GM19467 (cell line): ENCODE measurements at regions not wholly inside any gene's neighbourhood (a gene's known extent, or its start where the extent isn't known, plus 50 kb on each side); places are given as distances from the start of the nearest gene placed in this dataset.

ENCODE experiments used
- ATAC-seq: cut with Tn5 transposase; IDR thresholded peaks from one replicate; pipeline ENCODE4 v1.9.1; 2021; ENCODE audit warnings: mild to moderate bottlenecking, moderate library complexity; ENCODE audit not compliant: unreplicated experiment

GRCh38 chr20:6884114-6884513 lies 116.6 kb downstream of the BMP2 start:
- no peak for ATAC-seq

GRCh38 chr20:6886065-6886729 lies 118.7 kb downstream of the BMP2 start:
- ATAC-seq, result no peak

- ATAC-seq, result no peak
These were observed 120.5 kb downstream of the BMP2 start for GRCh38 chr20:6887966-6888365.

GRCh38 chr20:6888736-6889395 lies 121.4 kb downstream of the BMP2 start:
- ATAC-seq, result no peak

GRCh38 chr20:6892724-6893123 lies 125.2 kb downstream of the BMP2 start:
- no peak for ATAC-seq

GRCh38 chr20:6898928-6899327 lies 131.4 kb downstream of the BMP2 start:
- ATAC-seq, result no peak

GRCh38 chr20:6906871-6907270 lies 139.4 kb downstream of the BMP2 start:
- ATAC-seq, result no peak

- no peak for ATAC-seq
These were observed 141.2 kb downstream of the BMP2 start for GRCh38 chr20:6908673-6909072.

GRCh38 chr20:6909608-6910007 lies 142.1 kb downstream of the BMP2 start:
- no peak for ATAC-seq

- no peak for ATAC-seq
These were observed 147.5 kb downstream of the BMP2 start for GRCh38 chr20:6914986-6915385.

- ATAC-seq, result no peak
These were observed 149.5 kb downstream of the BMP2 start for GRCh38 chr20:6916938-6917337.

GRCh38 chr20:6919792-6920468 lies 152.4 kb downstream of the BMP2 start:
- ATAC-seq, result no peak

GRCh38 chr20:6920991-6921613 lies 153.6 kb downstream of the BMP2 start:
- ATAC-seq, result no peak

GRCh38 chr20:6921717-6922386 lies 154.4 kb downstream of the BMP2 start:
- no peak for ATAC-seq

GRCh38 chr20:6924681-6925080 lies 157.2 kb downstream of the BMP2 start:
- no peak for ATAC-seq

GRCh38 chr20:6925744-6926278 lies 158.3 kb downstream of the BMP2 start:
- no peak for ATAC-seq

- ATAC-seq, result no peak
These were observed 172.6 kb downstream of the BMP2 start for GRCh38 chr20:6940048-6940447.

- no peak for ATAC-seq
These were observed 173.4 kb downstream of the BMP2 start for GRCh38 chr20:6940876-6941275.

GRCh38 chr20:6941571-6941970 lies 174.1 kb downstream of the BMP2 start:
- no peak for ATAC-seq

GRCh38 chr20:6942266-6942665 lies 174.8 kb downstream of the BMP2 start:
- ATAC-seq, result no peak

GRCh38 chr20:6944292-6944691 lies 176.8 kb downstream of the BMP2 start:
- no peak for ATAC-seq
